Activated CD4-positive, alpha-beta T cell treated with anti-CD3 and anti-CD28 coated beads, Interleukin-2, amount 50 U/mL, for 24 hours (primary cell): ENCODE measurements at regions not wholly inside any gene's neighbourhood (a gene's known extent, or its start where the extent isn't known, plus 50 kb on each side); places are given as distances from the start of the nearest gene placed in this dataset.
"Not testable (repeated sequence)": the region's sequence is repeated elsewhere in the genome, so short reads cannot be mapped to it uniquely, and the experiment has no call there.

Experiments used
- DNase-seq, 2 donors: peaks; one replicate each; pipeline ENCODE4 v3.0.0-alpha.2; 2020; ENCODE audit warnings: low read depth in 1 of 2, low spot score in 1 of 2

DNA sequence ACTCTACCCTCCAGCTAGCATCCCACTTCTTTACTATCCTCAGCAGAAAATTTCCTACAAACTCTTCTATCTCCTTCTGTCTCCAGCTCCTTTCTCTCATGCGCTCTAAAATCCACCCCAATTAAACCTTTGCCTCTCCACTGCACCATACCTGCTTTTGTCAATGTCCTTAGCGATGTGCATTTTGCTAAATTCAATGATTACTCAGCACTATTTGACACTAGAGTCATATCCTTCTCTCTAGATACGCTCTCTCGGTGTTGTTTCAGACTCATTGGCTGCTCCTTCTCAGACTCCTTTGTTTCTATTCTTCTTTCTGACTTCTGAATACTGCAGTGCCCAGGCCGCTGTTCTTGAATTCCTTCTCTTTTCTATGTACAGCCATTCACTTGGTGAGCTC lies 144.2 kb downstream of the HLX start:
- no peak for DNase-seq

DNA sequence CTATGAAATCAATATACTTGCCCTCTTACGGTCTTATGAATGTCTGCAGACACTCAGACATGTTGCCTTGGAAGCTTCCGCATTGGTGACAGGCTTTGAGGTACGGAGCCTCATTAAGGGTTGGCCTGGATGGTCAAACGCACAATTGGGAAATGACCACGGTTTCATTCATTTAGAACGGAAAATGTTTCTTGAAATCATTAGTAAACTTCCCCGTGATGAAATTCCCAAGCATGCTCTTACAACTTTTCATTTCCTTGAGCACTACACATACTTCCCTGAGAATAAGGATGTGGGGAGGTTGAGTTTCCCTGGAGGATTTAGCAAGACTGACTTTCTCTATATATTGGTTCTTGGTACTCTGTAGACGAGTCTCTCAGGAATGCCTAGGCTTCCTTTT lies 146.3 kb downstream of the HLX start:
- no peak for DNase-seq

DNA sequence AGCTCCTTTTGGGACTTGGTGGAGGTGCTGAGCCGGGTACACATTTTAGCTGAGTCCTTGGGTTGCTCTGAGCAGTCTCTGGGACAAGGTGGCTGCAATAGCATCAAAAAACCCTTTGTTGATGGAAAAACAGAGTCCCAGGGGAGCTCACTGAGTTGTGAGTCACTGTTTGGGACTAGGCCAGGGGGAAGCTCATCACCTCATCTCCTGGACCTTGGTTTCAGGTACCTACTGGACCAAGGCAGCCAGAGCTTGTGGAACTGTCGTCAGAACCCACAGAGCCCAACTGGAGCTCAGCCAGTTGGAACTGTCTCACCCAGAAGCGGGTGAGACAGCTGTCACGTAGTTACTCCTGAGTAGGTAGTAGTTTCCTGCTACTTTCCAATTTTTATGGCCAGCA lies 146.7 kb downstream of the HLX start:
- no peak for DNase-seq

DNA sequence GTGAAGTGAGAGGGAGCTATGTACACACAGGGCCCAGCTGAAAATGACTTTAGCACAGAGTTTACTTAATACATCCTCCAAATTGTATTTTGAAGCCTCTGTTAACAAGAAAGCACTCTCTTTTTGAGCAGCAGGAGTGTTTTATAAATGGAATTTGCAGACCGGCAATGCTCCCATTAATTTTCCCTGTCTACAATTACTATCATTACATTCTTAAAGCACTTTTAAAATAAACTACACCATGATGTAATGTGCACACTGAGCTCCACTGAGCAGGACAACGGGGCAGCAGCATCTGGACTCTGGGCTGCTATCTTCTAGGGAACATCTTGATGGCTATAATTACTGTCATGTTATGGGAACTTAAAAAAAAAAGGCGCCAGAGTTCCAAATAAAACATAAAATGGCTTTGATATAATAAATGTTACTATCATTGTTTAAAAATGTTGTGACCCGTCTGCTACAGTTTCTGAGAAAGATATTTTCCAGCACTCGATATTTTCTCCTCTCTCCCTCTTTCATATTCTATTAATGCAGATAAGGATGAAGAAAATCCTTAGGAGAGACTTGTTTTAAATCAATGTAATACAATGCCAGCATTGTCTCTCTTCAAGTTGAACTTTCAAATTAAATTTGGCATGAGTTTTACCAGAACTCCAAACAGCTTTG lies 150.9 kb downstream of the HLX start:
- DNase-seq: no peak

DNA sequence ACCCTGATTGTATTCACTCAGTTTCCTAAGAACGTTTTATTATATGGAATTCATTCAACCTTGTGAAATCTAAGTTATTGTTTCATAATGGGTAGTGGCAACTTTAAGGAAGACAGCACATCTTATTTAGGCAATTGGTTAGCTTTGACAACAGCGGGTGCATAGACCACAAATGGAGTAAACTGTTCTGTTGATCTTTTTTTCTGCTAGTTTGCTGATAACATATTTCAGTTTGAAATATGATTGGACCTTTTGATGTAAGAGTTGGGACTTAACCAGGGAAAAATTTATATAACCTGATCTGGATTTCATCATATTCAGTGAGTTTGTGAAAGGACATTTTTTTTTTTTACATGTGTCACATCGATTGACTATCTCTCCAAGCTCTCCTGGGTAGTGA lies 151.7 kb downstream of the HLX start:
- DNase-seq: no peak

DNA sequence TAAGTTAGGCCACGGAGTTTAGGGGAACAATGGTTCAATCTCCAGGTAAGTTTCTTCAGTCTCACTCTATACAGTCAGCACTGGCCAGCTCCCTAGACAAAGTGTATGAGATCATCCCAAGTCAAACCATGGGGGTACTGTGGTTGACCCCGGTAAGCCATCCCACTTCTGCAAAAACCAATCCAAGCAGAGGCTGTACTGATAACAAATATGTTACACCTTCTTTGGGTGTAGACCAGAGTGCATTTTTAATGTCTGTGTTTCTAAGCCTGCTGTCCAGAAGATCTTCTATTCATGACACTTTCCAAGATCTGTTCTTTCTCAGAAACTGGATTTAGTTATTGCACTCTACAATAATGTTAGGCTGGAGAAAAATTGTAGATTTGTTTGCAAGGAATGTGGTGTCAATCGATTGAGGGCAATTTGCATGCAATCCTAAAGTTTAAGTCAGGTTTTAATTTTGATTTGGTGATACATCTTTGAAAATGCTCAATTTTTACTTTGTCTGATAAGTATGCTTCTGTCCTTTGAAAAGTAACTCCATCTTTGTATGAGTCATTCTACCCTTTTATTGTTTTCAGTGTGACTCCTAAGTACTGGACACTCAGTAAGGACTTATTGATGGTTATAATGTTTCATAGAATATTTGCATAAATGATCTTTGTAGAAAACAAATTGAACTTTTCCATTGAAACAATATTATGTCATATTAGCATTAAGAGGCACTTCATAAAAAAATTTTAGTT lies 152.4 kb downstream of the HLX start:
- DNase-seq: no peak

DNA sequence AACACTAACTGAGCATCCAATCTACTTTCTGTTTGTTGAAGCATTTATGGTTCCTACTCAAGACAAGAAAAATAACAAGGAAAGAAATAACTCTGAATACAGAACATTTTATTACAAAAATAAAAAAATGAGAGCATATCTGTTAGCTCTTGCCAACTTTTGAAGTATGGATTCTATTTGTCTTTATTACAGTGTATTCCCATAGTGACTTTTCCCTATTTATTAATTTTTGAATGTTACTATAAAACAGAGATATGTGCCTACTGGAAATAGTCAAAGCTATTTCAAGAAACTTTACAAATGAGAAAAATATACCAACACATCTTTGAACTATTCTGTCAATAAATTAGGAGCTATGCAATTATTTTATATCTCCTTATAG lies 153.0 kb downstream of the HLX start:
- DNase-seq: no peak

DNA sequence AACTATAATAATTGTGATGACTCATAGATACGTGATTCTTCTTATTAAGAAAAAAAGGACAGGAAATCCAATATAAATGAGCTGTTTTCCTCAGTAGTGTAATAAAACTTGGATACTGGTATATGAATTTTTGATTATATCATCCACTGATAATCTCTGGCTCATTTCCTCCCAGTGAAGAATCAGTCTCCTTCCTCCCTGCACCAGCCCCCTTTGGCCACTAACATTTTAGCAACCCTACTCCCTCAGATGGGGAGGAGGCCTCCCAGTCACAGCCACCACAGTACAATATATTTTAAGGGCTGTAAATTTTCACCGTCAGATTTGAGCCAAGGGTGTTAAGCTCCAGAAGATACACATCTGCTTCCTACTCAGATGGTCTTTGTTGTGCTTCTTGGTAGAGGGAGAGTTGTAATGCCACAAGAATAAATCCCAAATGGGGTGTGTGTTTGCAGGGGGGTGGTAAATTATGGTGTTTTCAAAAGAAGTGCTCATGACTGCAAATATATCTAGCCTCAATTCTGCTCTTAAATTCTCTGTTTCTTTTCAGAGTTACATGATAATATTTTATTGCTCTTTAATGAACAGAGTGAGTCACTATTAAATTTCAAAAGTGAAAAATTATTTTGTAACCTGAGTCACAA lies 153.5 kb downstream of the HLX start:
- no peak for DNase-seq

DNA sequence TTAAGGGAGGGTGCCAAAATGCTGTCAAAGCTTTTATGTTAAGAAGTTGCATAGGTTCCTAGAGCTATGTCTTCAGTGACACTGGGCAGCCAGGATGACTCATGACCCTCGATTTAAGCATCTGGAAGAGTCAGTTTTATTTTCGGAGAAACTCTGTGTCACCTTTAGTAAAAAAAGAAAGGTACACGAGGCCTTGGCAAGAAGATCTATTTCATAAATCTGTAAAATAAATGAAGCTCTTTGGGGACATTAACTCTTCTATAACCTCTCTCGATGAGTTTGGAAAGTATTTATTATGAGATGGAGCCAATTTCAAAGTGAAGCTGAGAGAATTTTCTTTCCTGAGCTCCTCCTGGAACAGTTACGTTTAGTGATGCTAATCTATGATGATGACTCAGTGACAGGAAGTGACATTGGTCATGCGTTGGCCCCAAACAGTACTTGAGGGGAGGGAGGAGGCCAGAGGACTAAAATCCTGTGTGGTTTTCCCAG lies 156.5 kb downstream of the HLX start:
- no peak for DNase-seq

DNA sequence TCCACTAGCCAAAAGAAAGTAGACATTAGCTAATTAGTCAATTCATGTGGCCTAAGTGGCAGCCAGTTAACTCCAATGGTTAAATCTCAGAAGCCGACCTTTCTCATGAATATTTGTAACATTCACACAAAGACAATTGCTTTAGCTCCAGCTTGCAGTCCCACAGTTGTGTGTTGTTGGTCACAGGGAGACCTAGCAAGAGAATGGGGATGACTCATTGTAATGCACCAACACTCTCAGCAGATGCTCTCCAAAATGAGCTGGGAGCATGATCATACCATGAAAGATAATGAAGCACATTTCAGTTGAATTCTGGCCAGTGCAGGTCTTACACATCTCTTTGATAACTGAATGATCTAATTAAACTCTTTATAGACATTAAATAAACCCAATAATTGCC lies 160.4 kb downstream of the HLX start:
- DNase-seq: no peak

DNA sequence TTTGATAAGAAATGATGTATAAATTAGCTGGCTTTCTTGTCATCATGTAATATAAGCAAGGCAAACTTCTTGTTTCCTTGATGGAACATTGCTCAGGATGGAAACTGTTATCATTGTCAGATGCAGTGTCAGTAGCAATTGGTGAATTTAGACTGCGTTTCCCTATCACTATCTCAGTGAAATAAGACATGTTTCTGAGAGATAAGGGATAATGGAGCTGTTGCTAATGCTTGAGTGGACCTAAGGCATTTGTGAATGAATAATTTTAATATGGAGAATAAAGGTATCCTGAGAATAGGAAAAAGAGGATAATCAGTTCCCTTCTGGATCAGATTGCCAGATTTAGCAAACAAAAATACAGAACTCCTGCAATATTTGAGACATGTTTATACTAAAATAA lies 160.9 kb downstream of the HLX start:
- DNase-seq: no peak

DNA sequence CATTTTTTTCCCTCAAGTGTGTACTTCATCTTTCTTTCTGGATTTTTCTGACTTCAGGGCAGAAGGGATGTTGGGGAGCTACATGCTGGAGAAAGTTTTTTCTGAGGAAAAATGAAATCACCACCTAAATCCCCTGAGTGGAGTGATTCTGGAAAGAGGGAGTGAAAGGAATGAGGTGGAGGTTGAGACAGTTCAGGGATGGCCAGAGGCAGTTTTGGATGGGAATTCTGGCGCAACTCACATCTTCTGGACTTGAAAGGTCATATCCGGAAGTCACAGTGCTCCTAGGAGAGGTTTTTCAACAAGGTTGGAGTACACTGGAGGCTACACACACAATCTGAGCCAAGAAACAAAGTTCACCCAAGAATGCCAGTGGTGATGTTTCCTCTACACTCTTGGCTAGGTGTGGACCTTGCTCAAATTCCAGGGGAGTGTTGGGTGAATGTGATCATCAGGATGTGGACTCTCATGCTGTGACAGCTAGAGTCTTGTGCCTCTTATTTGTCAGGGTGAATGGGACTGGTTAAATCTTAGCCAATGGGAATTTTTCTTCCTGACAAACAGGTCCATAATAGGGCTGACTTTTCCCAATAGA lies 161.5 kb downstream of the HLX start:
- no peak for DNase-seq

DNA sequence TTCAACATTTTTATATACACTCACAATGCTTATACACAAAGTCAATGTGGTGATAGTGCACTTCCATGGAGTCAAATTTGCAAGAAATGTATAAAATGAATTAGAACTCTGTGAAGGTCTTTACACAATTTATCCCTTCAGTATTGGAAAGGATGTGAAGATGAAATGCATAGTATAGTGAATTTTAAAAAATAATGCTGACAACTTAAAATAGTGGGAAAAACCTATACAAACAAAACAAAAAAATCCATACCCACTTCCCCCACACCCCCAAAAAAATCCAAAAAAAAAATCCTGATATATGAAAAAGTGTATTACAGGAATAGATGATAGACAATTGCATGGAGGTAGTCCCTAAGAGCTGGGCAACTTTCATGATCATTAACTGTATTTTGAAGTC lies 165.3 kb downstream of the HLX start:
- no peak for DNase-seq

DNA sequence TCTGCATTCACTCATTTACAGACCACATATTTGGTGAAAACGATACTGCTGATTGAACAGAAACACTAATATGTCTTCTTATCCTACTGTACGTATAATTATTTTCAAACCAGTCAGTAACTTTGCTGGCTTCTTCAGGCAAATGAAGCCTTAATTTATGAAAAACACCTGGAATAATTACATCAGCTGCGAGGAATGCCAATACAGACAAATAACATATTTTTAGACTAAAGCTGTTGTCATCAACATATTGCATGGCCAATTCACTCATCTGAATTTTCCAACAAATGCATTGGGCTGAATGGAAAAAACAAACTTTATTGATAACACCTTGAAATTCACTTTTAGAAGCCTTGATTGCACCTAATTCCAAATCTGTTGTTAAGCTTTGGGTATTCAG lies 165.9 kb downstream of the HLX start:
- DNase-seq: no peak

DNA sequence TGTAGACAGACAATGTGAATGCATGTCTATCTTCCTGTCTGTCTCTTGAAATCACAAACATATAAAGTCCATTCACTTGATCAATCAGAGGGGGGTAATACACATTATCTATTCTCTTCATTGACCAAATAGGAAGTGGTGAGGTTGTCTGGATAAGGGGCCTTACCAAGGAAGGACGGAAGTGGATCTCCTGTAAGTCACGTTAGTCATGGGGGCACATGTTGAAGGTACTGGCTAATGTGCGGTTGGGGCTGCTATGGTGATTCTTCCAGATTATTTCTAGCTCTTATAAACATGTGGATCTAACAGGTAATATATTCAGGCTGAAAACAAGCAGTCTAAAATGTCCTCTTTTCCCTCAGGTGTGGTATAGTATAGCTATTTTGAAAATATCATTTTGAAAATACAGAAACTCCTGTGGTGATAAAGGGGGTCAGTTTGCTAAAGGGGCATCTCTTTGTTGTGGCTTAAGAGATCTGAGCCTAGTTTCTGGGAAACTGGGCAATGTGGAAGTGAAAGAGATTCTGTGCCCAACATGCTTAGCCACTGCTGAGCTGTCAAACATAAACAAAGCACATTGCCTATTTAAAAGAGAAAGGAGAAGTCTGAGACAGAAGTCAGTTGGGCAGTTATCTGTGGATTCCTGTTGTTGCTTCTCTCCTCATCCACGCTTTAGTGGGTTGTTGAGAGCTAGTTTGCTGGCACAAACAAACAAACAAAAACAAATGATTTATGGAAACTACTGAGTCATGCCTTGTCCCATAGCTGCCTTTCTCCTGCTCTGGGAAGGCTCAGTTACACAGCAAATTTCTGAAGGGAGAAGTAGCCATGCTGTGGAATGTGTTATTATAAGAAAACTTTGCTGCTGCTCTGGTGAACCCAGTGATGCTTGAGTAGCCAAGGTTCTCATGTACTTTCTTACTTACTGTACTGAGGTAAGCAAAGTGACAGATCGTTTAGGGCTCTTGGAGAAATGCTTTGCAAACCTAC lies 166.9 kb downstream of the HLX start:
- DNase-seq: no peak

DNA sequence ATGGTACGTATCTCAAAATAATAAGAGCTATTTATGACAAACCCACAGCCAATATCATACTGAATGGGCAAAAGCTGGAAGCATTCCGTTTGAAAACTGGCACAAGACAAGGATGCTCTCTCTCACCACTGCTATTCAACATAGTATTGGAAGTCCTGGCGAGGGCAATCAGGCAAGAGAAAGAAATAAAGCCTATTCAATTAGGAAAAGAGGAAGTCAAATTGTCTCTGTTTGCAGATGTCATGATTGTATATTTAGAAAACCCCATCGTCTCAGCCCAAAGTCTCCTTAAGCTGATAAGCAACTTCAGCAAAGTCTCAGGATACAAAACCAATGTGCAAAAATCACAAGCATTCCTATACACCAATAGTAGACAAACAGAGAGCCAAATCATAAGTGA lies 172.1 kb downstream of the HLX start:
- not testable (repeated sequence) for DNase-seq

DNA sequence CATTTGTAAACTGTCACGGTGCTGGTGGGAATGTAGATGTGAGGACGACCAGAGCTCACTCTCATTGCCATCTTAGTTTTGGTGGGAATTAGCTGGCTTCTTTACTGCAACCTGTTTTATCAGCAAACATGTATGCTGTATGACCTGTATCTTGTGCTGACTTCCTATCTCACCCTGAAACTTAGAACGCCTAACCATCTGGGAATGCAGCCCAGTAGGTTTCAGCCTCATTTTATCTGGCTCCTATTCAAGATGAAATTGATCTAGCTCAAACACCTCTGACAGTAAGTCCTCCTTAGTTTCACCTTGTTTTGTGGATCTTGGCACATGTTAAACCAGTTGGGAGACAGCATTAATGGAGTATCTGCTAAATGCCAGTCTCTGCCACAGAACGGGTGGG lies 174.6 kb downstream of the HLX start:
- no peak for DNase-seq

DNA sequence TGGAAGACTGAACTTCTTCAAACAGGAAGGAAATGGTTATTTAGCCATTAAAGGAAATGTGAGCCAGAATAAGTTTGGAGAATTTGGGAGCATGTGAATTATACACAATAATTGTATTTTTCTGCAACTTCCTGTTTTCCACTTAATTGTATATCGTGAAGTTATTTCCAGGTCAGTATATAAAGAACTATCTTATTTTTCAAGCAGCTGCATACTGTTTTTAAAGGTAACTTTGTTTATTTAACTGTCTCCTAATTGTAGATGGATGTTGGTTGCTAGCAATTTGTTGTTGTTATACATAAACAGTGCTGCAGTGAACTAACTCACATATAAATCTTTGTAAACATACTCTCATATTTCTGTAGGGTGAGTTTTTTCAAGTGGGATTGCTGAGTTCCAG lies 180.3 kb downstream of the HLX start:
- DNase-seq: no peak

DNA sequence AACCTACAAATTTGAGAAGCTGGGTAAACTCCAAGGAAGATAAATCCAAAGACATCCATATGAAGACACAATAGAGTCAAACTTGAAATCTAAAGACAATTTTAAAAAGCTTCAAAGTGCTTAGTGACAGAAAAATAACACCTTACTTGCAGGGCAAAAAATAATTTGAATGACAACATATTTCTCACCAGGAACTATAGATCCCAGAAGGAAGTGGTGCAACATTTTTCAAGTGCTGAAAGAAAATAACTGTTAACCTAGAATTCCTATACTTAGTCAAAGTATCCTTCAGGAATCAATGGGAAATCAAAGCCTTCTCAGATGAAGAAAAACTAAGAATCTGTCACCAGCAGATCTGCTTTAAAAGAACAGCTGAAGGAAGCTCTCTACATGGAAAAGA lies 184.4 kb downstream of the HLX start:
- no peak for DNase-seq

DNA sequence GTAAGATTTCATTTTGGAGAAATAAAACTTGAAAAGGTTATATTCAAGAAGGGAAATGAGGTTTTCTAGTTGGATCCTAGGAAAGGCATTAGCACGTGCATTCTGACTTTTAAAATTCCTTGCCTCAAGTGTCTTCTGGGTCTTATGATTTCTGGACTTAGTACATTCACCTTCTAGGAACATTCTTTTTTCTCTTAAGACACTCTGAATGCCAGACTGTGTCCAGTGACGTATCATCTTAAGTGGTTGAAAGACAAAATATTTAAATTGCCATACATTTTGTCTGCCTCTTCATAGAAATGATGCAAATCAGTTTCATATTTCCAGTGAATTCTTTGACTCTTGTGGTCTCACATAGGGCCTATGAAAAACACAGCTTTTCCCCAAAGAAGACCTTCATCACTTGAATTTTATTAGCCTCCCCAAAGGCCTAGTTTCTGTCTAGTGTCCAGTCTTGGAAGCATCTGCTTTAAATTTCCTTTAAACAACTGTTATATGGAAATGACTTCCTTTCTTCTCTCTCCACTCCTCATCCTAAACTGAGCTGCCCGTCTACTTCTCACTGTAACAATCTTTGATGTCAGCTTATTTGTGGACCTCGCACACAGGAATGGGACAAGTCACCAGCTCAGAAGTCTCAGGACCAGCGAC lies 187.2 kb downstream of the HLX start:
- no peak for DNase-seq
